Caco-2 (cell line): ENCODE measurements at regions not wholly inside any gene's neighbourhood (a gene's known extent, or its start where the extent isn't known, plus 50 kb on each side); places are given as distances from the start of the nearest gene placed in this dataset.

Experiments used
- BruUV-seq: library from RNA; stranded (reverse); fragments of 400-500 nt; replicated peaks from 2 replicates; lab custom pipeline; 2021; lab: Mats Ljungman, UMichigan
- CTCF ChIA-PET: fragments of 300-600 bp; sonication (Branson Sonifier 250); formaldehyde crosslinking; loops from one replicate; lab custom pipeline; 2022; ENCODE audit warnings: antibody characterized with exemption; lab: Charles Lee
- POLR2A ChIA-PET: fragments of 300-600 bp; sonication (Branson Sonifier 250); formaldehyde crosslinking; loops from one replicate; lab custom pipeline; 2022; ENCODE audit warnings: antibody characterized with exemption; lab: Charles Lee
- DNase-seq, 2 experiments: peaks; one replicate each; pipeline versions ENCODE4 v3.0.0 to v3.0.0-alpha.2; 2020 to 2022
- H3K27me3 ChIP-seq: replicated peaks from 2 replicates; pipeline ENCODE4 v1.6.0; 2011; ENCODE audit warnings: low read length; ENCODE audit not compliant: control insufficient read depth, insufficient read depth
- H3K36me3 ChIP-seq: 2 replicates; pipeline ENCODE4 v1.5.1; 2011; ENCODE audit warnings: low read length; ENCODE audit not compliant: control insufficient read depth, insufficient read depth
- H3K4me1 ChIP-seq: fragments of 250-450 bp; sonication (Bioruptor Pico); 2 replicates; pipeline ENCODE4 v1.5.1; 2020; ENCODE audit warnings: mild to moderate bottlenecking
- H3K4me3 ChIP-seq: 2 replicates; pipeline ENCODE4 v1.5.1; 2011; ENCODE audit warnings: low read depth, mild to moderate bottlenecking, control low read depth, low read length
- H3K9me3 ChIP-seq: fragments of 250-450 bp; sonication (Bioruptor Pico); 2 replicates; pipeline ENCODE4 v1.5.1; 2020; ENCODE audit warnings: mild to moderate bottlenecking, moderate library complexity
- H3K27ac Mint-ChIP-seq: one replicate; pipeline ENCODE4 v1.8.0; 2022; ENCODE audit warnings: mixed read lengths; ENCODE audit not compliant: unreplicated experiment
- H3K27me3 Mint-ChIP-seq: one replicate; pipeline ENCODE4 v1.8.0; 2022; ENCODE audit warnings: mixed read lengths; ENCODE audit not compliant: insufficient read depth, unreplicated experiment
- H3K36me3 Mint-ChIP-seq: one replicate; pipeline ENCODE4 v1.8.0; 2022; ENCODE audit warnings: mild to moderate bottlenecking, mixed read lengths; ENCODE audit not compliant: insufficient read depth, unreplicated experiment
- H3K4me1 Mint-ChIP-seq: one replicate; pipeline ENCODE4 v1.8.0; 2022; ENCODE audit warnings: low read depth, mixed read lengths; ENCODE audit not compliant: unreplicated experiment
- H3K4me3 Mint-ChIP-seq: one replicate; pipeline ENCODE4 v1.8.0; 2022; ENCODE audit warnings: mild to moderate bottlenecking, moderate library complexity, mixed read lengths; ENCODE audit not compliant: unreplicated experiment
- H3K9me3 Mint-ChIP-seq: one replicate; pipeline ENCODE4 v1.8.0; 2022; ENCODE audit warnings: mixed read lengths; ENCODE audit not compliant: unreplicated experiment
- intact Hi-C: fragments of 100-400 bp; cut with micrococcal nuclease; formaldehyde crosslinking; loops from one replicate; pipeline ENCODE4 v1.10.0; 2022; ENCODE audit not compliant: unreplicated experiment
- TF ChIP-seq, protein P1 (sequence below), 2 experiments: fragments of 200-600 bp in 1 of 2; IDR thresholded peaks; 1 replicate in 1 of 2; 2 replicates in 1 of 2; pipeline versions ENCODE4 v1.5.1 to v1.8.0; 2011 to 2022; ENCODE audit warnings: antibody characterized with exemption in 1 of 2, control low read depth in 1 of 2, inconsistent platforms in 1 of 2, low read depth in 1 of 2, low read length in 1 of 2, mild to moderate bottlenecking in 1 of 2, moderate library complexity in 1 of 2; ENCODE audit not compliant: insufficient read depth in 1 of 2, severe bottlenecking in 1 of 2, unreplicated experiment in 1 of 2

DNA sequence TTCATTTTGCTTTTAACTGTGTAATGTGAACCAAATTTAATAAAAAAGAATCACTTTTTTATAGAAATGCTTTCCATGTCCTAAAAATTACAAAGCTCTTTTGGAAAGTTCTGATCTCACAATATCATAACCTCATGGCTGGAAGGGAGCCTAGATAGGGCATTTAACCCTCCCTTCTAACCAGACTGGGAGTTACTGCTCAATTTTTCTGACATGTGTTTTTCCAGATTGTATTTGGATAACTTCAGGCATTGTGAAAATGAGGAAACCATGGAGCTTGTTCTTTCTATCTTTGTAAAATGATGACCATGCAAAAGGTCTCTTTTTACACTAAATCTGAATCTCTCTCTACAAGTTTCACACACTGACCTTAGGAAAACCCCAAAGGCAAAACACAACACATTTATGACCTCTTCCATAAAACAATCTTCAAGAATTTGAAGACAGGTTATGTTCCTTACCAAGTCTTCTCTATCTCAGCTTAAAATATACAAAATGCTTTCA, 508.8 kb downstream of the DIPK2A start:
- ChIA-PET POLR2A (interaction anchor here (0.6 kb wide), 1 partner anchor 1682 kb away, joined by 3 read pairs; no protein-coding TSS in a partner anchor), CTCF (no interaction called here)
- Histone ChIP-seq H3K27me3 (no peaks in the 10 kb centered on the region), H3K4me3 (no peak overlapping the region), H3K9me3 (no peaks in the 10 kb centered on the region), H3K36me3 (no peaks in the 10 kb centered on the region), H3K4me1 (peaks cover 5% of the 10 kb centered on the region)
- Mint-ChIP-seq H3K9me3 (no peaks in the 10 kb centered on the region), H3K27me3 (no peaks in the 10 kb centered on the region), H3K4me3 (no peak overlapping the region), H3K36me3 (no peaks in the 10 kb centered on the region), H3K27ac (no peak overlapping the region), H3K4me1 (no peaks in the 10 kb centered on the region)
- no peak for DNase-seq
- no TSS peak for BruUV-seq
- TF ChIP-seq, protein P1, sequence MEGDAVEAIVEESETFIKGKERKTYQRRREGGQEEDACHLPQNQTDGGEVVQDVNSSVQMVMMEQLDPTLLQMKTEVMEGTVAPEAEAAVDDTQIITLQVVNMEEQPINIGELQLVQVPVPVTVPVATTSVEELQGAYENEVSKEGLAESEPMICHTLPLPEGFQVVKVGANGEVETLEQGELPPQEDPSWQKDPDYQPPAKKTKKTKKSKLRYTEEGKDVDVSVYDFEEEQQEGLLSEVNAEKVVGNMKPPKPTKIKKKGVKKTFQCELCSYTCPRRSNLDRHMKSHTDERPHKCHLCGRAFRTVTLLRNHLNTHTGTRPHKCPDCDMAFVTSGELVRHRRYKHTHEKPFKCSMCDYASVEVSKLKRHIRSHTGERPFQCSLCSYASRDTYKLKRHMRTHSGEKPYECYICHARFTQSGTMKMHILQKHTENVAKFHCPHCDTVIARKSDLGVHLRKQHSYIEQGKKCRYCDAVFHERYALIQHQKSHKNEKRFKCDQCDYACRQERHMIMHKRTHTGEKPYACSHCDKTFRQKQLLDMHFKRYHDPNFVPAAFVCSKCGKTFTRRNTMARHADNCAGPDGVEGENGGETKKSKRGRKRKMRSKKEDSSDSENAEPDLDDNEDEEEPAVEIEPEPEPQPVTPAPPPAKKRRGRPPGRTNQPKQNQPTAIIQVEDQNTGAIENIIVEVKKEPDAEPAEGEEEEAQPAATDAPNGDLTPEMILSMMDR (IDR thresholded peaks at IDR 0.05; ENCODE audit: insufficient read depth in 1 of 2, low read depth in 1 of 2, low read length in 1 of 2, severe bottlenecking in 1 of 2, unreplicated experiment in 1 of 2) = no peak
- intact Hi-C loops = no loop called here

DNA sequence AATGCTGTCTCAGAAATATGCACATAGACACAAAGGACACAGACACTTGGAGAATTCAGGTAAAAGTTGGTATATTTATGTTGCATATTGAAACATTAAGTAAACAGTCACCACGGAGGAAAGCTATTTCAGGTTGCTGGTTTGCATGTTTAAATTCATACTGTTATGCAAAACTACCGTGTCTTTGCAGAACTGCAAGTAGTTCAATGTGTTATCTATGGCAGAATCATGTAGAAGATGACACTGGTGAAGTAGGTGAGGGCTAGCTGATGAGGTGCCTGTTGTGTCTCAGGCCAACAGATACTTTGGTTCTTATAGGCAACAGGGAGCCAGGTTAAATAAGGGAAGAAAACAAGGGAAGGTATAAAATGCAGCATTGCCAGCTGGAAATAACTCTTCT, 511.3 kb downstream of the DIPK2A start:
- ChIA-PET POLR2A (no interaction called here), CTCF (no interaction called here)
- H3K27me3 Mint-ChIP-seq = no peaks in the 10 kb centered on the region
- intact Hi-C loops = no loop called here
- H3K9me3 Mint-ChIP-seq = no peaks in the 10 kb centered on the region
- Histone ChIP-seq H3K9me3 (no peaks in the 10 kb centered on the region), H3K4me3 (no peak overlapping the region), H3K27me3 (no peaks in the 10 kb centered on the region), H3K4me1 (no peaks in the 10 kb centered on the region), H3K36me3 (no peaks in the 10 kb centered on the region)
- TF ChIP-seq, protein P1 (IDR thresholded peaks at IDR 0.05; ENCODE audit: insufficient read depth in 1 of 2, low read depth in 1 of 2, low read length in 1 of 2, severe bottlenecking in 1 of 2, unreplicated experiment in 1 of 2) = no peak
- H3K36me3 Mint-ChIP-seq = no peaks in the 10 kb centered on the region
- DNase-seq = no peak
- no TSS peak for BruUV-seq
- H3K4me1 Mint-ChIP-seq = no peaks in the 10 kb centered on the region
- H3K27ac Mint-ChIP-seq = no peak overlapping the region
- H3K4me3 Mint-ChIP-seq = no peak overlapping the region

DNA sequence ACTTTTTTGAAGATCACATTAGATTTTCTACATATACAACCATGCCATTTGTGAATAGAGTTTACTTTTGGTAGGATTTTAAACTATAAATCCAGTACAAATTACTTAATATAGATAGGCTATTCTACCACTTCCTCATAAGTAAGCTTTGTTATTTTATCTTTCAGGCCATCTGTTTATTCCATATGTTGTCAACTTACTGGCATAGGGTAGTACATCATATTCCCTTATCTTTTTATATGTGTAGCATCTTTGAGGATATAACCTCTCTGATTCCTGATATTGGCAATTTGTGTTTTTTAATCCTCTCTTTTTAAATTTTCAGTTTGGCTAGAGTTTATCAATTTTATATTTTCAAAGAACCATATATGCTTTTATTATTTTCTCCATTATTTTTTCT, 515.4 kb downstream of the DIPK2A start:
- ChIA-PET POLR2A (no interaction called here), CTCF (no interaction called here)
- intact Hi-C loops = no loop called here
- Histone ChIP-seq H3K36me3 (no peaks in the 10 kb centered on the region), H3K4me1 (no peaks in the 10 kb centered on the region), H3K27me3 (no peaks in the 10 kb centered on the region), H3K9me3 (no peaks in the 10 kb centered on the region), H3K4me3 (no peak overlapping the region)
- TF ChIP-seq, protein P1 (IDR thresholded peaks at IDR 0.05; ENCODE audit: insufficient read depth in 1 of 2, low read depth in 1 of 2, low read length in 1 of 2, severe bottlenecking in 1 of 2, unreplicated experiment in 1 of 2) = no peak
- DNase-seq = no peak
- H3K27me3 Mint-ChIP-seq = no peaks in the 10 kb centered on the region
- H3K36me3 Mint-ChIP-seq = no peaks in the 10 kb centered on the region
- H3K4me3 Mint-ChIP-seq = no peak overlapping the region
- no TSS peak for BruUV-seq
- H3K27ac Mint-ChIP-seq = no peak overlapping the region
- no peaks in the 10 kb centered on the region for H3K9me3 Mint-ChIP-seq
- H3K4me1 Mint-ChIP-seq = no peaks in the 10 kb centered on the region
